IMR-90 (cell line): ENCODE measurements at regions not wholly inside any gene's neighbourhood (a gene's known extent, or its start where the extent isn't known, plus 50 kb on each side); places are given as distances from the start of the nearest gene placed in this dataset.

Experiments used
- ATAC-seq: fragments of 200-7000 bp; cut with Tn5 transposase; 2 replicates; pipeline ENCODE4 v1.9.1; 2020; ENCODE audit warnings: low read depth, mild to moderate bottlenecking, moderate library complexity
- BruUV-seq: library from RNA; stranded (reverse); fragments of 400-500 nt; replicated peaks from 2 replicates; lab custom pipeline; 2021; lab: Mats Ljungman, UMichigan
- CTCF ChIA-PET: fragments of 300-600 bp; formaldehyde crosslinking; extraction: SDS; loops from one replicate; lab custom pipeline; 2021; ENCODE audit warnings: antibody characterized with exemption; lab: Yijun Ruan, JAX
- POLR2A ChIA-PET: fragments of 300-600 bp; sonication (Branson Sonifier 250); formaldehyde crosslinking; loops from one replicate; lab custom pipeline; 2022; ENCODE audit warnings: antibody characterized with exemption; ENCODE audit not compliant: unreplicated experiment; lab: Charles Lee
- DNase-seq: peaks from one replicate; pipeline ENCODE4 v3.0.0; 2013
- H2AFZ ChIP-seq: replicated peaks from 2 replicates; pipeline ENCODE3; 2013; ENCODE audit warnings: low read length, mild to moderate bottlenecking; ENCODE audit not compliant: poor library complexity
- H2AK5ac ChIP-seq: 2 replicates; pipeline ENCODE4 v1.6.1; 2013; ENCODE audit warnings: low read depth, low read length, inconsistent platforms
- H2AK9ac ChIP-seq: replicated peaks from 2 replicates; pipeline ENCODE3; 2013; ENCODE audit warnings: mild to moderate bottlenecking, low read depth, low read length, moderate library complexity; ENCODE audit not compliant: poor library complexity
- H2BK120ac ChIP-seq: 2 replicates; pipeline ENCODE4 v1.6.1; 2013; ENCODE audit warnings: low read depth, low read length, inconsistent platforms
- H2BK15ac ChIP-seq: 3 replicates; pipeline ENCODE4 v1.6.1; 2013; ENCODE audit warnings: low read depth, low read length, inconsistent platforms
- H2BK20ac ChIP-seq: 2 replicates; pipeline ENCODE4 v1.6.1; 2013; ENCODE audit warnings: low read depth, mild to moderate bottlenecking, inconsistent platforms, low read length, moderate library complexity
- H2BK5ac ChIP-seq: 2 replicates; pipeline ENCODE4 v1.6.1; 2013; ENCODE audit warnings: mild to moderate bottlenecking, low read depth, low read length, inconsistent platforms; ENCODE audit not compliant: poor library complexity, severe bottlenecking
- H3K14ac ChIP-seq: replicated peaks from 2 replicates; pipeline ENCODE4 v1.6.1; 2013; ENCODE audit warnings: low read depth, low read length, inconsistent platforms
- H3K18ac ChIP-seq: 2 replicates; pipeline ENCODE4 v1.6.1; 2013; ENCODE audit warnings: low read depth, low read length, control low read depth
- H3K23ac ChIP-seq: 2 replicates; pipeline ENCODE4 v1.6.1; 2013; ENCODE audit warnings: low read depth, low read length, inconsistent platforms
- H3K27ac ChIP-seq: 2 replicates; pipeline ENCODE4 v1.5.1; 2013; ENCODE audit warnings: mild to moderate bottlenecking, control low read depth, low read length; ENCODE audit not compliant: insufficient read depth
- H3K27me3 ChIP-seq: 2 replicates; pipeline ENCODE4 v1.6.1; 2013; ENCODE audit warnings: low read length; ENCODE audit not compliant: control insufficient read depth, insufficient read depth
- H3K36me3 ChIP-seq: 2 replicates; pipeline ENCODE4 v1.6.1; 2013; ENCODE audit warnings: low read length, mixed read lengths; ENCODE audit not compliant: control insufficient read depth, insufficient read depth
- H3K4ac ChIP-seq: 2 replicates; pipeline ENCODE4 v1.6.1; 2013; ENCODE audit warnings: low read depth, low read length, inconsistent platforms
- H3K4me1 ChIP-seq: 2 replicates; pipeline ENCODE4 v1.6.1; 2013; ENCODE audit warnings: low read length, mixed read lengths; ENCODE audit not compliant: control insufficient read depth, insufficient read depth
- H3K4me2 ChIP-seq: 2 replicates; pipeline ENCODE4 v1.6.1; 2013; ENCODE audit warnings: low read depth, mild to moderate bottlenecking, control low read depth, low read length, moderate library complexity
- H3K4me3 ChIP-seq: 2 replicates; pipeline ENCODE4 v1.5.1; 2013; ENCODE audit warnings: low read depth, mild to moderate bottlenecking, control low read depth, low read length, moderate library complexity; ENCODE audit not compliant: insufficient read depth
- H3K56ac ChIP-seq: 2 replicates; pipeline ENCODE4 v1.6.1; 2013; ENCODE audit warnings: low read length, inconsistent platforms; ENCODE audit not compliant: insufficient read depth; ENCODE audit errors: extremely low read depth
- H3K79me1 ChIP-seq, 2 experiments: 2 replicates each; pipeline ENCODE4 v1.6.1; 2013; ENCODE audit warnings: low read length in 2 of 2, inconsistent platforms in 1 of 2, low read depth in 1 of 2
- H3K9ac ChIP-seq: 2 replicates; pipeline ENCODE4 v1.6.1; 2013; ENCODE audit warnings: low read depth, low read length, control low read depth
- H3K9me1 ChIP-seq: 2 replicates; pipeline ENCODE4 v1.6.1; 2013; ENCODE audit warnings: low read length, inconsistent platforms; ENCODE audit not compliant: insufficient read depth
- H3K9me3 ChIP-seq: 2 replicates; pipeline ENCODE4 v1.6.1; 2013; ENCODE audit warnings: low read length; ENCODE audit not compliant: control insufficient read depth, insufficient read depth
- H4K20me1 ChIP-seq: 2 replicates; pipeline ENCODE4 v1.6.1; 2013; ENCODE audit warnings: low read length, inconsistent platforms; ENCODE audit not compliant: insufficient read depth
- H4K5ac ChIP-seq: 2 replicates; pipeline ENCODE4 v1.6.1; 2013; ENCODE audit warnings: mild to moderate bottlenecking, low read depth, low read length, control low read depth
- H4K8ac ChIP-seq, 2 experiments: 2 replicates each; pipeline ENCODE4 v1.6.1; 2013; ENCODE audit warnings: low read depth in 2 of 2, low read length in 2 of 2, control low read depth in 1 of 2, inconsistent platforms in 1 of 2
- H4K91ac ChIP-seq: 2 replicates; pipeline ENCODE4 v1.6.1; 2013; ENCODE audit warnings: low read depth, low read length, inconsistent platforms; ENCODE audit not compliant: insufficient read depth
- BHLHE40 ChIP-seq: fragments of 150-350 bp; IDR thresholded peaks from 2 replicates; pipeline ENCODE4 v1.6.1; 2016; ENCODE audit warnings: mild to moderate bottlenecking, low read depth, low read length
- CEBPB ChIP-seq: IDR thresholded peaks from 2 replicates; pipeline ENCODE4 v1.6.1; 2012; ENCODE audit warnings: low read depth, low read length, improper control_type of control experiment
- CHD1 ChIP-seq: IDR thresholded peaks from 2 replicates; pipeline ENCODE4 v1.6.1; 2012; ENCODE audit warnings: low read depth, low read length, improper control_type of control experiment
- FOS ChIP-seq: fragments of 150-350 bp; IDR thresholded peaks from 2 replicates; pipeline ENCODE4 v1.6.1; 2016; ENCODE audit warnings: low read depth, low read length
- MAFK ChIP-seq: IDR thresholded peaks from 2 replicates; pipeline ENCODE4 v1.6.1; 2012; ENCODE audit warnings: low read depth, low read length, improper control_type of control experiment
- MAZ ChIP-seq: IDR thresholded peaks from 2 replicates; pipeline ENCODE4 v1.6.1; 2012; ENCODE audit warnings: low read depth, mild to moderate bottlenecking, low read length, improper control_type of control experiment, moderate library complexity, borderline replicate concordance
- MXI1 ChIP-seq: IDR thresholded peaks from 2 replicates; pipeline ENCODE4 v1.6.1; 2012; ENCODE audit warnings: low read depth, mild to moderate bottlenecking, low read length, moderate library complexity, borderline replicate concordance
- NFE2L2 ChIP-seq: fragments of 150-350 bp; IDR thresholded peaks from 2 replicates; pipeline ENCODE4 v1.6.1; 2016; ENCODE audit warnings: low read depth, mild to moderate bottlenecking, low read length
- POLR2A ChIP-seq: IDR thresholded peaks from 2 replicates; pipeline ENCODE4 v1.6.1; 2012; ENCODE audit warnings: mild to moderate bottlenecking, low read depth, low read length
- RAD21 ChIP-seq: IDR thresholded peaks from 2 replicates; pipeline ENCODE4 v1.6.1; 2012; ENCODE audit warnings: low read length, improper control_type of control experiment
- RCOR1 ChIP-seq: IDR thresholded peaks from 2 replicates; pipeline ENCODE4 v1.6.1; 2012; ENCODE audit warnings: mild to moderate bottlenecking, low read length, improper control_type of control experiment; ENCODE audit not compliant: insufficient replicate concordance
- RFX5 ChIP-seq: IDR thresholded peaks from 2 replicates; pipeline ENCODE4 v1.8.0; 2012; ENCODE audit warnings: low read depth, mild to moderate bottlenecking, low read length, moderate library complexity
- SMC3 ChIP-seq: fragments of 150-350 bp; IDR thresholded peaks from 2 replicates; pipeline ENCODE4 v1.6.1; 2016; ENCODE audit warnings: low read depth, mild to moderate bottlenecking, antibody characterized with exemption, low read length, moderate library complexity
- WGBS, 2 experiments: methylation state at CpG; one replicate each; pipeline versions ENCODE4 v1.1.5 to v1.1.7; 2013; ENCODE audit warnings: missing lambda C conversion rate in 2 of 2; ENCODE audit not compliant: insufficient read length in 1 of 2; ENCODE audit errors: extremely low coverage in 2 of 2; 5-methylcytosine and 5-hydroxymethylcytosine counted together
- dilution Hi-C: fragments of 300-500 bp; cut with HindIII; formaldehyde crosslinking; loops from one replicate; pipeline ENCODE4 v1.14.3; 2018; ENCODE audit warnings: low sequenced_read_pairs; ENCODE audit not compliant: unreplicated experiment
- in situ Hi-C: fragments of 300-500 bp; cut with MboI; formaldehyde crosslinking; loops from 3 replicates; pipeline ENCODE4 v1.14.3; 2019; ENCODE audit warnings: low sequenced_read_pairs, inconsistent platforms, mixed read lengths
- intact Hi-C: fragments of 100-400 bp; cut with micrococcal nuclease; formaldehyde crosslinking; loops from 2 replicates; pipeline ENCODE4 v1.10.0; 2022
- TF ChIP-seq, protein P1 (sequence below): conservative IDR thresholded peaks from 2 replicates; pipeline ENCODE4 v1.5.1; 2012; ENCODE audit warnings: mild to moderate bottlenecking, low read depth, low read length, improper control_type of control experiment
- TF ChIP-seq, protein P2 (sequence below): fragments of 150-350 bp; IDR thresholded peaks from 2 replicates; pipeline ENCODE4 v1.6.1; 2017; ENCODE audit warnings: mild to moderate bottlenecking, antibody characterized with exemption, low read length, low read depth

DNA sequence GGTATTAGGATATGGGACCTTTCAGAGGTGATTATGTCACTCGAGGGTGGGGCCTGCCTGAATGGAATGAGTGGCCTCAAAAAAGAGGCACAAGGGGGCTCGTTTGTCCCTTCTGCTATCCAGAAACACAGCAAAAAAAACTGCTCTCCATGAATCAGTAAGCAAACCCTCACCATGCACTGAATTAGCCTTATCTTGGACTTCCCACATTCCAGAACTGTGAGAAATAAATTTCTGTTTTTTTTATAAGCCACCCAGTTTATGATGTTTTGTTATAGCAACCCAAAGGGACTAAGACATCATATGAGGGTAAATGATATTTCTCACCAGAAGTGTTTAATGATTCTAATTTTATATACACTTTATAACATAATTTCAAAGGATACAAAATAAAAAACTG is 476.6 kb upstream of the EDIL3 start:
- H3K18ac ChIP-seq: no peak overlapping the region
- no peaks in the 10 kb centered on the region for H3K4me1 ChIP-seq
- no peak overlapping the region for H3K4me2 ChIP-seq
- no TSS peak for BruUV-seq
- H4K8ac ChIP-seq: no peak overlapping the region
- no peak overlapping the region for H3K23ac ChIP-seq
- no peaks in the 10 kb centered on the region for H3K9me3 ChIP-seq
- H4K5ac ChIP-seq: no peak overlapping the region
- dilution Hi-C loops: no loop called here
- H3K56ac ChIP-seq: no peak overlapping the region
- H3K9me1 ChIP-seq: no peaks in the 10 kb centered on the region
- H2AK5ac ChIP-seq: no peak overlapping the region
- no peak overlapping the region for H2BK5ac ChIP-seq
- DNase-seq (peak; percentile 7), ATAC-seq (no peak; the same call in 1 of the 2 replicates)
- H3K36me3 ChIP-seq: no peaks in the 10 kb centered on the region
- no peak overlapping the region for H2BK20ac ChIP-seq
- intact Hi-C loops: no loop called here
- no peaks in the 10 kb centered on the region for H3K79me1 ChIP-seq
- H4K91ac ChIP-seq: no peak overlapping the region
- no peaks in the 10 kb centered on the region for H3K27me3 ChIP-seq
- no peak overlapping the region for H3K9ac ChIP-seq
- ChIA-PET CTCF (no interaction called here), POLR2A (no interaction called here)
- H3K4ac ChIP-seq: no peak overlapping the region
- H3K27ac ChIP-seq: no peak overlapping the region
- no peak for TF ChIP-seq MAZ
- TF ChIP-seq RAD21: no peak
- no peak for TF ChIP-seq NFE2L2
- no peak for TF ChIP-seq MAFK
- TF ChIP-seq, protein P1, sequence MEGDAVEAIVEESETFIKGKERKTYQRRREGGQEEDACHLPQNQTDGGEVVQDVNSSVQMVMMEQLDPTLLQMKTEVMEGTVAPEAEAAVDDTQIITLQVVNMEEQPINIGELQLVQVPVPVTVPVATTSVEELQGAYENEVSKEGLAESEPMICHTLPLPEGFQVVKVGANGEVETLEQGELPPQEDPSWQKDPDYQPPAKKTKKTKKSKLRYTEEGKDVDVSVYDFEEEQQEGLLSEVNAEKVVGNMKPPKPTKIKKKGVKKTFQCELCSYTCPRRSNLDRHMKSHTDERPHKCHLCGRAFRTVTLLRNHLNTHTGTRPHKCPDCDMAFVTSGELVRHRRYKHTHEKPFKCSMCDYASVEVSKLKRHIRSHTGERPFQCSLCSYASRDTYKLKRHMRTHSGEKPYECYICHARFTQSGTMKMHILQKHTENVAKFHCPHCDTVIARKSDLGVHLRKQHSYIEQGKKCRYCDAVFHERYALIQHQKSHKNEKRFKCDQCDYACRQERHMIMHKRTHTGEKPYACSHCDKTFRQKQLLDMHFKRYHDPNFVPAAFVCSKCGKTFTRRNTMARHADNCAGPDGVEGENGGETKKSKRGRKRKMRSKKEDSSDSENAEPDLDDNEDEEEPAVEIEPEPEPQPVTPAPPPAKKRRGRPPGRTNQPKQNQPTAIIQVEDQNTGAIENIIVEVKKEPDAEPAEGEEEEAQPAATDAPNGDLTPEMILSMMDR: no peak
- TF ChIP-seq POLR2A: no peak
- TF ChIP-seq MXI1: no peak
- no peak for TF ChIP-seq RFX5
- no peak for TF ChIP-seq FOS
- TF ChIP-seq SMC3: no peak
- no peak for TF ChIP-seq RCOR1
- TF ChIP-seq, protein P2, sequence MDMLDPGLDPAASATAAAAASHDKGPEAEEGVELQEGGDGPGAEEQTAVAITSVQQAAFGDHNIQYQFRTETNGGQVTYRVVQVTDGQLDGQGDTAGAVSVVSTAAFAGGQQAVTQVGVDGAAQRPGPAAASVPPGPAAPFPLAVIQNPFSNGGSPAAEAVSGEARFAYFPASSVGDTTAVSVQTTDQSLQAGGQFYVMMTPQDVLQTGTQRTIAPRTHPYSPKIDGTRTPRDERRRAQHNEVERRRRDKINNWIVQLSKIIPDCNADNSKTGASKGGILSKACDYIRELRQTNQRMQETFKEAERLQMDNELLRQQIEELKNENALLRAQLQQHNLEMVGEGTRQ: no peak
- TF ChIP-seq CEBPB: no peak
- TF ChIP-seq CHD1: no peak
- TF ChIP-seq BHLHE40: no peak
- H3K4me3 ChIP-seq: no peak overlapping the region
- no peak overlapping the region for H2AFZ ChIP-seq
- in situ Hi-C loops: no loop called here
- H4K20me1 ChIP-seq: no peaks in the 10 kb centered on the region
- no peak overlapping the region for H3K14ac ChIP-seq
- H2BK120ac ChIP-seq: no peak overlapping the region
- no CpG with 5 or more reads among the region's 2 CpGs for WGBS, 2 experiments
- H2BK15ac ChIP-seq: no peak overlapping the region
- H2AK9ac ChIP-seq: no peak overlapping the region
